A673 (cell line): ENCODE measurements at regions not wholly inside any gene's neighbourhood (a gene's known extent, or its start where the extent isn't known, plus 50 kb on each side); places are given as distances from the start of the nearest gene placed in this dataset.

Experiments
- BruUV-seq: library from RNA; stranded (reverse); fragments of 400-500 nt; replicated peaks from 2 replicates; lab custom pipeline; 2021; lab: Mats Ljungman, UMichigan
- CTCF ChIA-PET: fragments of 300-600 bp; sonication (Branson Sonifier 250); formaldehyde crosslinking; loops from one replicate; lab custom pipeline; 2022; ENCODE audit warnings: antibody characterized with exemption; lab: Charles Lee
- POLR2A ChIA-PET: fragments of 300-600 bp; sonication (Branson Sonifier 250); formaldehyde crosslinking; loops from one replicate; lab custom pipeline; 2022; ENCODE audit warnings: antibody characterized with exemption; ENCODE audit not compliant: low non-redundant PET; lab: Charles Lee
- DNase-seq: peaks from one replicate; pipeline ENCODE4 v3.0.0-alpha.2; 2015; ENCODE audit warnings: low spot score
- H3K27ac ChIP-seq: fragments of 200-600 bp; sonication (generic); 2 replicates; pipeline ENCODE4 v1.5.1; 2016; ENCODE audit warnings: mixed run types, low read depth, mild to moderate bottlenecking, mixed read lengths, antibody characterized with exemption, low read length; ENCODE audit not compliant: poor library complexity, severe bottlenecking
- H3K27me3 ChIP-seq: fragments of 200-600 bp; sonication (generic); replicated peaks from 2 replicates; pipeline ENCODE4 v1.6.1; 2017; ENCODE audit warnings: mixed run types, low read depth, mild to moderate bottlenecking, mixed read lengths, antibody characterized with exemption, low read length; ENCODE audit not compliant: insufficient read depth, poor library complexity
- H3K36me3 ChIP-seq: fragments of 200-600 bp; sonication (generic); 2 replicates; pipeline ENCODE4 v1.6.1; 2016; ENCODE audit warnings: mixed run types, mild to moderate bottlenecking, mixed read lengths, antibody characterized with exemption, low read length; ENCODE audit not compliant: insufficient read depth, poor library complexity, severe bottlenecking
- H3K4me1 ChIP-seq: fragments of 200-600 bp; sonication (generic); 2 replicates; pipeline ENCODE4 v1.6.1; 2017; ENCODE audit warnings: mixed run types, mild to moderate bottlenecking, mixed read lengths, antibody characterized with exemption, low read length; ENCODE audit not compliant: insufficient read depth, poor library complexity, severe bottlenecking
- H3K4me3 ChIP-seq: fragments of 200-600 bp; sonication (generic); 2 replicates; pipeline ENCODE4 v1.5.1; 2016; ENCODE audit warnings: low read depth, mixed run types, mild to moderate bottlenecking, mixed read lengths, low read length; ENCODE audit not compliant: poor library complexity, severe bottlenecking
- H3K9me3 ChIP-seq: fragments of 200-600 bp; sonication (generic); 2 replicates; pipeline ENCODE4 v1.6.1; 2016; ENCODE audit warnings: mixed run types, low read depth, mild to moderate bottlenecking, mixed read lengths, antibody characterized with exemption, low read length; ENCODE audit not compliant: poor library complexity, severe bottlenecking
- EZH2 ChIP-seq: fragments of 200-600 bp; sonication (generic); IDR thresholded peaks from 2 replicates; pipeline ENCODE4 v1.6.1; 2017; ENCODE audit warnings: borderline replicate concordance, low read depth, mild to moderate bottlenecking, mixed read lengths, antibody characterized with exemption, low read length; ENCODE audit not compliant: poor library complexity, severe bottlenecking
- intact Hi-C: fragments of 100-400 bp; cut with micrococcal nuclease; formaldehyde crosslinking; loops from one replicate; pipeline ENCODE4 v1.10.0; 2022; ENCODE audit not compliant: unreplicated experiment
- TF ChIP-seq, protein P1 (sequence below): fragments of 300-800, 200-600 bp; sonication (generic); conservative IDR thresholded peaks from 2 replicates; pipeline ENCODE4 v1.5.1; 2017; ENCODE audit warnings: low read depth, mild to moderate bottlenecking, antibody characterized with exemption, low read length, moderate library complexity, mixed read lengths

GRCh38 chr12:16475521-16475920 lies 128.1 kb downstream of the MGST1 start:
- H3K27me3 ChIP-seq: no peaks in the 10 kb centered on the region
- TF ChIP-seq, protein P1, sequence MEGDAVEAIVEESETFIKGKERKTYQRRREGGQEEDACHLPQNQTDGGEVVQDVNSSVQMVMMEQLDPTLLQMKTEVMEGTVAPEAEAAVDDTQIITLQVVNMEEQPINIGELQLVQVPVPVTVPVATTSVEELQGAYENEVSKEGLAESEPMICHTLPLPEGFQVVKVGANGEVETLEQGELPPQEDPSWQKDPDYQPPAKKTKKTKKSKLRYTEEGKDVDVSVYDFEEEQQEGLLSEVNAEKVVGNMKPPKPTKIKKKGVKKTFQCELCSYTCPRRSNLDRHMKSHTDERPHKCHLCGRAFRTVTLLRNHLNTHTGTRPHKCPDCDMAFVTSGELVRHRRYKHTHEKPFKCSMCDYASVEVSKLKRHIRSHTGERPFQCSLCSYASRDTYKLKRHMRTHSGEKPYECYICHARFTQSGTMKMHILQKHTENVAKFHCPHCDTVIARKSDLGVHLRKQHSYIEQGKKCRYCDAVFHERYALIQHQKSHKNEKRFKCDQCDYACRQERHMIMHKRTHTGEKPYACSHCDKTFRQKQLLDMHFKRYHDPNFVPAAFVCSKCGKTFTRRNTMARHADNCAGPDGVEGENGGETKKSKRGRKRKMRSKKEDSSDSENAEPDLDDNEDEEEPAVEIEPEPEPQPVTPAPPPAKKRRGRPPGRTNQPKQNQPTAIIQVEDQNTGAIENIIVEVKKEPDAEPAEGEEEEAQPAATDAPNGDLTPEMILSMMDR: no peak
- TF ChIP-seq EZH2: no peak
- DNase-seq: no peak
- intact Hi-C loops: no loop called here
- H3K27ac ChIP-seq: no peak overlapping the region
- no TSS peak for BruUV-seq
- no peaks in the 10 kb centered on the region for H3K4me1 ChIP-seq
- H3K36me3 ChIP-seq: no peaks in the 10 kb centered on the region
- CTCF ChIA-PET: no interaction called here
- H3K4me3 ChIP-seq: no peak overlapping the region
- H3K9me3 ChIP-seq: no peaks in the 10 kb centered on the region
- POLR2A ChIA-PET: no interaction called here

- intact Hi-C loops: no loop called here
- DNase-seq: no peak
- Histone ChIP-seq H3K36me3 (no peaks in the 10 kb centered on the region), H3K9me3 (peaks cover 6% of the 10 kb centered on the region), H3K27me3 (no peaks in the 10 kb centered on the region), H3K4me1 (no peaks in the 10 kb centered on the region), H3K27ac (no peak overlapping the region), H3K4me3 (no peak overlapping the region)
- CTCF ChIA-PET: no interaction called here
- BruUV-seq: no TSS peak
- POLR2A ChIA-PET: no interaction called here
- TF ChIP-seq, protein P1: no peak
- no peak for TF ChIP-seq EZH2
Observed at GRCh38 chr12:16482726-16483125, 123.2 kb downstream of the LMO3 start.

- no peak for TF ChIP-seq EZH2
- TF ChIP-seq, protein P1: no peak
- ChIA-PET CTCF (no interaction called here), POLR2A (no interaction called here)
- Histone ChIP-seq H3K27ac (no peak overlapping the region), H3K27me3 (no peaks in the 10 kb centered on the region), H3K4me3 (no peak overlapping the region), H3K4me1 (no peaks in the 10 kb centered on the region), H3K9me3 (no peaks in the 10 kb centered on the region), H3K36me3 (no peaks in the 10 kb centered on the region)
- no TSS peak for BruUV-seq
- DNase-seq: no peak
- intact Hi-C loops: no loop called here
Observed at GRCh38 chr12:16492240-16492639, 113.7 kb downstream of the LMO3 start.
